GM21447 (cell line): ENCODE measurements at regions not wholly inside any gene's neighbourhood (a gene's known extent, or its start where the extent isn't known, plus 50 kb on each side); places are given as distances from the start of the nearest gene placed in this dataset.
"Not testable (repeated sequence)": the region's sequence is repeated elsewhere in the genome, so short reads cannot be mapped to it uniquely, and the experiment has no call there.

Source experiments
- ATAC-seq: cut with Tn5 transposase; IDR thresholded peaks from one replicate; pipeline ENCODE4 v1.9.1; 2021; ENCODE audit not compliant: unreplicated experiment

- no peak for ATAC-seq
Measured at GRCh38 chr9:83138422-83139135, 75.6 kb upstream of the RASEF start.

DNA sequence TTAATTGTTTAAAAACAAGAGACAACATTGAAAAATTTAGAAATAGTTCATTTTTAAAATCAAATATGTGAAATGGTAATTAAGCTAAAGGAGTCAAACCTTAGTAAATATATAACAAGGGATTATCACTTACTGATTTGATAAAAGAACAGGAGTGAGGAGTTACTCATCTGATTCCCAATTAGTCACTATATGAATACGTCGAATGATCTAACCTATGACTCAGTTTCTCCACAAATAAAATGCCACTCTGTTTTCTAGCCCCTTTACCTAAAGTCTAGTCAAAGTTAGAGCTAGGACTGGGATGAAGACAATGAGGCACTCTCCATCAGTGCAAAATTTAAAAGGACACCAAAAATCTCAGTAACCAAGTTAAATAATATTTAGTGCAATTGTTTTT, 70.4 kb upstream of the RASEF start:
- no peak for ATAC-seq

GRCh38 chr9:83132768-83133167, 69.8 kb upstream of the RASEF start:
- ATAC-seq = no peak

- ATAC-seq = no peak
Measured at GRCh38 chr9:83130541-83130940, 67.6 kb upstream of the RASEF start.

GRCh38 chr9:83125671-83126070, 62.7 kb upstream of the RASEF start:
- ATAC-seq = no peak

GRCh38 chr9:83119873-83120272, 56.9 kb upstream of the RASEF start:
- ATAC-seq = no peak

DNA sequence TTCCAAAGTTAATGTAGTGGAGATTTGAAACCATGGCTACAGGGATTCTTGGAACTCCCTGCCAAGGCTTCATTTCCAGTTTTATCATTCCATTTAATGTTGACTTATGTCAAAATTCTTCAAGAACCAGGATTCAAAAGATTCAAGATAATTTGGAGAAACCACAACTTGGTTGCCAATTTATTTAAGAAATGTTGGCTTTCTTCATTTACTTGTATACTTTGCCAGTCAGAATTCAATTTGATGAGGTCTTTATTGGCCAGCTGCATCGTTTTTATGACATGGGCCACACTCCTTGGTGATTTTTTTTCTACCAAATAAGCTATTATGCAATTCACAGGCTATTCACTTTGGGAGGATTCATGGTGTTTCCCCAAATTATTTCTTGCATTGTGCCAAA, 53.1 kb upstream of the RASEF start:
- ATAC-seq = no peak

DNA sequence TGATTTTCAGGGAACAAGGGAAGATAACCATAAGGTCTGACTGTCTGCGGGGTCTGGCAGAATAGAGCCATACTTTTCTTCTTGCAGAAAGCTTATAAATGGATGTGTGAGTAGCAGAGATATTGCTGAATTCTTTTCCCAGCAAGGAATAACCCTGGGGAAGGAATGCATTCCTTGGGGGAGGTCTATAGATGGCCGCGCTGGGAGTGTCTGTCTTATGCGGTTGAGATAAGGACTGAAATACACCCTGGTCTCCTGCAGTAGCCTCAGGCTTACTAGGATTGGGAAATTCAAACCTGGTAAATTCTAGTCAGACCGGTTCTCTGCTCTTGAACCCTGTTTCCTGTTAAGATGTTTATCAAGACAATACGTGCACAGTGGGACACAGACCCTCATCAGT, 50.5 kb upstream of the RASEF start:
- not testable (repeated sequence) for ATAC-seq
